ENCODE measurements at regions not wholly inside any gene's neighbourhood (a gene's known extent, or its start where the extent isn't known, plus 50 kb on each side); places are given as distances from the start of the nearest gene placed in this dataset.
"Not testable (repeated sequence)": the region's sequence is repeated elsewhere in the genome, so short reads cannot be mapped to it uniquely, and the experiment has no call there.

DNA sequence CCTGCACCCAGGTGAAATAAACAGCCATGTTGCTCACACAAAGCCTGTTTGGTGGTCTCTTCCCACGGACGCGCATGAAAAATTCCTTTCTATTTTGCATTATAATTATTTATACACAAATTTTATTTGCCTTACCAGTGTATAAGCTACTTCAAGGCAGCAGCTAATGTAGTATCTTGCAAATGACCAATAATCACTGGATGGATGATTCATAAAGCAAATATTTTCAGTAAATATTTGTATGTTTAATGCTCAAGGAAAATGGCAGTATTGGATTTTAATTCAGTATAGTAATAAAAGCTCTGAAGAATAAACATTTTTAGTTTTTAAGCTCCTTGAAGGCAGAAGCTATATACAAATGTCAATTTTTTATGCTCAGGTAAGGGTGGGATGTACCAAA lies 158.7 kb upstream of the NANOGP8 start:
- H3K27ac ChIP-seq (replicated peaks) = no peak overlapping the region
- H3K27me3 ChIP-seq (ENCODE audit: insufficient read depth, poor library complexity, severe bottlenecking) = no peaks in the 10 kb centered on the region
- no peak for DNase-seq (ENCODE audit: low read depth in 1 of 2, low spot score in 1 of 2)
- TF ChIP-seq GABPA (IDR thresholded peaks at IDR 0.05; ENCODE audit: low read depth) = no peak
- no peak for TF ChIP-seq POLR2AphosphoS5 (IDR thresholded peaks at IDR 0.05; ENCODE audit: low read depth)
- H3K4me3 ChIP-seq (replicated peaks; ENCODE audit: insufficient read depth, low read length) = no peak overlapping the region

DNA sequence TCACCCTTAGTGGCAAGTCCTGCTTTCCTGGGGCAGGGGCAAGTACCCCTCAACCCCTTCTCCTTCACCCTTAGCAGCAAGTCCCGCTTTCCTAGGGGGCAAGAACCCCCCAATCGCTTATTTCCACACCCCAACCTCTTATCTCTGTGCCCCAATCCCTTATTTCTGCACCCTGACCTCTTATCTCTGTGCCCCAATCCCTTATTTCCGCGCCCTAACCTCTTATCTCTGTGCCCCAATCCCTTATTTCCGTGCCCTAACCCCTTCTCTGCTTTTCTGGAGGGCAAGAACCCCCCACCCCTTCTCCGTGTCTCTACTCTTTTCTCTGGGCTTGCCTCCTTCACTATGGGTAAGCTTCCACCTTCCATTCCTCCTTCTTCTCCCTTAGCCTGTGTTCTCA lies 154.6 kb upstream of the NANOGP8 start:
- not testable (repeated sequence) for H3K4me3 ChIP-seq (replicated peaks; ENCODE audit: insufficient read depth, low read length); H3K27ac ChIP-seq (replicated peaks); DNase-seq (ENCODE audit: low read depth in 1 of 2, low spot score in 1 of 2); H3K27me3 ChIP-seq (ENCODE audit: insufficient read depth, poor library complexity, severe bottlenecking)

- H3K27me3 ChIP-seq (ENCODE audit: insufficient read depth, poor library complexity, severe bottlenecking); H3K27ac ChIP-seq (replicated peaks); DNase-seq (ENCODE audit: low read depth in 1 of 2, low spot score in 1 of 2); H3K4me3 ChIP-seq (replicated peaks; ENCODE audit: insufficient read depth, low read length): not testable (repeated sequence)
These were observed 153.4 kb upstream of the NANOGP8 start for GRCh38 chr15:35238448-35238847.

DNA sequence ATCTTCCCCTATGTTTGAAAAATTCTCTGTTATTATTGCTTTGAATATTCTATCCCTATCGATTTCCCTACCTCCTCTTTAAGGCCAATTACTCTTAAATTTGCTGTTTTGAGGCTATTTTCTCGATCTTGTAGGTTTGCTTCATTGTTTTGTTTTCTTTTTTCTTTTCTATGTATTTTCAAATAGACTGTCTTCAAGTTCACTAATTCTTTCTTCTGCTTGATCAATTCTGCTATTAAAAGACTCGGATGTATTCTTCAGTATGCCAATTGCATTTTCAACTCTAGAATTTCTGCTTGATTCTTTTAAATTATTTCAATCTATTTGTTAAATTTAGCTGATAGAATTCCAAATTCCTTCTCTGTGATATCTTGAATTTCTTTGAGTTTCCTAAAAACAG lies 144.0 kb upstream of the NANOGP8 start:
- TF ChIP-seq SPI1 (IDR thresholded peaks at IDR 0.05; ENCODE audit: borderline replicate concordance, low read depth) = no peak
- TF ChIP-seq, protein P1, sequence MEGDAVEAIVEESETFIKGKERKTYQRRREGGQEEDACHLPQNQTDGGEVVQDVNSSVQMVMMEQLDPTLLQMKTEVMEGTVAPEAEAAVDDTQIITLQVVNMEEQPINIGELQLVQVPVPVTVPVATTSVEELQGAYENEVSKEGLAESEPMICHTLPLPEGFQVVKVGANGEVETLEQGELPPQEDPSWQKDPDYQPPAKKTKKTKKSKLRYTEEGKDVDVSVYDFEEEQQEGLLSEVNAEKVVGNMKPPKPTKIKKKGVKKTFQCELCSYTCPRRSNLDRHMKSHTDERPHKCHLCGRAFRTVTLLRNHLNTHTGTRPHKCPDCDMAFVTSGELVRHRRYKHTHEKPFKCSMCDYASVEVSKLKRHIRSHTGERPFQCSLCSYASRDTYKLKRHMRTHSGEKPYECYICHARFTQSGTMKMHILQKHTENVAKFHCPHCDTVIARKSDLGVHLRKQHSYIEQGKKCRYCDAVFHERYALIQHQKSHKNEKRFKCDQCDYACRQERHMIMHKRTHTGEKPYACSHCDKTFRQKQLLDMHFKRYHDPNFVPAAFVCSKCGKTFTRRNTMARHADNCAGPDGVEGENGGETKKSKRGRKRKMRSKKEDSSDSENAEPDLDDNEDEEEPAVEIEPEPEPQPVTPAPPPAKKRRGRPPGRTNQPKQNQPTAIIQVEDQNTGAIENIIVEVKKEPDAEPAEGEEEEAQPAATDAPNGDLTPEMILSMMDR (IDR thresholded peaks at IDR 0.05; ENCODE audit: insufficient read depth, low read length) = no peak
- no peak for TF ChIP-seq GABPA (IDR thresholded peaks at IDR 0.05; ENCODE audit: low read depth)
- no peak for TF ChIP-seq POLR2AphosphoS5 (IDR thresholded peaks at IDR 0.05; ENCODE audit: low read depth)
- no peak for TF ChIP-seq REST (IDR thresholded peaks at IDR 0.05; ENCODE audit: insufficient replicate concordance, low read depth)
- DNase-seq (ENCODE audit: low read depth in 1 of 2, low spot score in 1 of 2) = no peak
- no peak overlapping the region for H3K4me3 ChIP-seq (replicated peaks; ENCODE audit: insufficient read depth, low read length)
- no peaks in the 10 kb centered on the region for H3K27me3 ChIP-seq (ENCODE audit: insufficient read depth, poor library complexity, severe bottlenecking)
- H3K27ac ChIP-seq (replicated peaks) = no peak overlapping the region

- no peak for DNase-seq (ENCODE audit: low read depth in 1 of 2, low spot score in 1 of 2)
- H3K27ac ChIP-seq (replicated peaks) = no peak overlapping the region
- no peak overlapping the region for H3K4me3 ChIP-seq (replicated peaks; ENCODE audit: insufficient read depth, low read length)
- TF ChIP-seq SPI1 (IDR thresholded peaks at IDR 0.05; ENCODE audit: borderline replicate concordance, low read depth) (no peak), POLR2AphosphoS5 (IDR thresholded peaks at IDR 0.05; ENCODE audit: low read depth) (no peak)
- no peaks in the 10 kb centered on the region for H3K27me3 ChIP-seq (ENCODE audit: insufficient read depth, poor library complexity, severe bottlenecking)
These were observed 133.1 kb upstream of the NANOGP8 start for GRCh38 chr15:35218215-35218614.

DNA sequence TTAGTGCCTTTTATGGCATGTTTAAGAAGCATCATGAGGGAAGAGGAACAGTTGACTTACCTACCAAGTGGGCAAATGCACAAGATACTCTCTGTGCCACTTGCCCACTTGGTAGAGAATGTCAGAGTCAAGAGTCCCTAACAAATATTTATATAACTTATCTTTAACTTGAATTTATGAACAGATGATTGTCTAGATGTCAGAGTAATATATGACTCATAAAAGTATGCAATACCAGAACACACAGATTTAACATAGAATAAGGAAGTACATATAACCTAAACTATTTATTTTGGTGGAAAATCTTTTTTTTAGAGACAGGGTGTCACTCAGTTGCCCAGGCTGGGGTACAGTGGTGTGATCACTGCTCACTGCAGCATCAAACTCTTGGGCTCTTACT lies 130.0 kb upstream of the NANOGP8 start:
- no peak for TF ChIP-seq SPI1 (IDR thresholded peaks at IDR 0.05; ENCODE audit: borderline replicate concordance, low read depth)
- no peak for TF ChIP-seq REST (IDR thresholded peaks at IDR 0.05; ENCODE audit: insufficient replicate concordance, low read depth)
- TF ChIP-seq POLR2AphosphoS5 (IDR thresholded peaks at IDR 0.05; ENCODE audit: low read depth) = no peak
- TF ChIP-seq GABPA (IDR thresholded peaks at IDR 0.05; ENCODE audit: low read depth) = no peak
- TF ChIP-seq, protein P1 (IDR thresholded peaks at IDR 0.05; ENCODE audit: insufficient read depth, low read length) = no peak
- H3K27ac ChIP-seq (replicated peaks) = no peak overlapping the region
- no peak overlapping the region for H3K4me3 ChIP-seq (replicated peaks; ENCODE audit: insufficient read depth, low read length)
- DNase-seq (ENCODE audit: low read depth in 1 of 2, low spot score in 1 of 2) = no peak
- H3K27me3 ChIP-seq (ENCODE audit: insufficient read depth, poor library complexity, severe bottlenecking) = no peaks in the 10 kb centered on the region

Measured in HL-60 (cell line).